H9 (cell line): ENCODE measurements at regions not wholly inside any gene's neighbourhood (a gene's known extent, or its start where the extent isn't known, plus 50 kb on each side); places are given as distances from the start of the nearest gene placed in this dataset.

Experiments
- DNase-seq: peaks from one replicate; pipeline ENCODE4 v3.0.0-alpha.2; 2017
- H2AFZ ChIP-seq: one replicate; pipeline ENCODE4 v1.6.1; 2013; ENCODE audit warnings: mild to moderate bottlenecking, low read length, control low read depth, moderate library complexity
- H2AK5ac ChIP-seq: 2 replicates; pipeline ENCODE4 v1.6.1; 2013; ENCODE audit warnings: low read length, control low read depth, mixed read lengths; ENCODE audit not compliant: insufficient read length
- H2BK120ac ChIP-seq: one replicate; pipeline ENCODE4 v1.6.1; 2013; ENCODE audit warnings: low read depth, mild to moderate bottlenecking, low read length, control low read depth, inconsistent platforms; ENCODE audit not compliant: poor library complexity, severe bottlenecking
- H2BK12ac ChIP-seq: 2 replicates; pipeline ENCODE4 v1.6.1; 2013; ENCODE audit warnings: low read length, control low read depth, mixed read lengths, low read depth; ENCODE audit not compliant: insufficient read length
- H2BK15ac ChIP-seq: 2 replicates; pipeline ENCODE4 v1.6.1; 2013; ENCODE audit warnings: low read depth, low read length, control low read depth
- H2BK20ac ChIP-seq: one replicate; pipeline ENCODE4 v1.6.1; 2013; ENCODE audit warnings: low read depth, mild to moderate bottlenecking, low read length, control low read depth, inconsistent platforms; ENCODE audit not compliant: poor library complexity, severe bottlenecking
- H2BK5ac ChIP-seq: 2 replicates; pipeline ENCODE4 v1.6.1; 2013; ENCODE audit warnings: low read length, control low read depth, mixed read lengths; ENCODE audit not compliant: insufficient read length
- H3K14ac ChIP-seq: 2 replicates; pipeline ENCODE4 v1.6.1; 2013; ENCODE audit warnings: low read length, control low read depth; ENCODE audit not compliant: insufficient read depth
- H3K18ac ChIP-seq: 2 replicates; pipeline ENCODE4 v1.6.1; 2013; ENCODE audit warnings: low read depth, mild to moderate bottlenecking, mixed read lengths, low read length, control low read depth; ENCODE audit not compliant: insufficient read length
- H3K23ac ChIP-seq: 2 replicates; pipeline ENCODE4 v1.6.1; 2013; ENCODE audit warnings: low read length, control low read depth, mixed read lengths, low read depth; ENCODE audit not compliant: insufficient read length
- H3K23me2 ChIP-seq: 2 replicates; pipeline ENCODE4 v1.6.1; 2013; ENCODE audit warnings: low read depth, mild to moderate bottlenecking, mixed read lengths, low read length, control low read depth; ENCODE audit not compliant: insufficient read length, poor library complexity, severe bottlenecking
- H3K27ac ChIP-seq: 2 replicates; pipeline ENCODE4 v1.5.1; 2013; ENCODE audit warnings: low read length, control low read depth, mixed read lengths, low read depth; ENCODE audit not compliant: insufficient read length
- H3K27me3 ChIP-seq: 2 replicates; pipeline ENCODE4 v1.6.1; 2013; ENCODE audit warnings: low read length, control low read depth, inconsistent platforms; ENCODE audit not compliant: insufficient read depth
- H3K4ac ChIP-seq: 2 replicates; pipeline ENCODE4 v1.6.1; 2013; ENCODE audit warnings: low read depth, mild to moderate bottlenecking, control low read depth, inconsistent platforms, low read length, moderate library complexity
- H3K4me1 ChIP-seq: 2 replicates; pipeline ENCODE4 v1.6.1; 2013; ENCODE audit warnings: low read length, control low read depth, inconsistent platforms; ENCODE audit not compliant: insufficient read depth
- H3K4me2 ChIP-seq: 2 replicates; pipeline ENCODE4 v1.6.1; 2013; ENCODE audit warnings: low read length, control low read depth, mixed read lengths; ENCODE audit not compliant: insufficient read length, insufficient read depth
- H3K56ac ChIP-seq: 2 replicates; pipeline ENCODE4 v1.6.1; 2013; ENCODE audit warnings: low read depth, mild to moderate bottlenecking, mixed read lengths, low read length, control low read depth; ENCODE audit not compliant: insufficient read length
- H3K79me1 ChIP-seq: 2 replicates; pipeline ENCODE4 v1.6.1; 2013; ENCODE audit warnings: low read depth, mild to moderate bottlenecking, moderate library complexity, low read length, control low read depth, inconsistent platforms; ENCODE audit not compliant: insufficient read depth, poor library complexity, severe bottlenecking
- H3K79me2 ChIP-seq: 2 replicates; pipeline ENCODE4 v1.6.1; 2013; ENCODE audit warnings: low read length, control low read depth, inconsistent platforms; ENCODE audit not compliant: insufficient read depth
- H3K9ac ChIP-seq: 2 replicates; pipeline ENCODE4 v1.6.1; 2013; ENCODE audit warnings: low read length, control low read depth, mixed read lengths; ENCODE audit not compliant: insufficient read length; ENCODE audit errors: extremely low read depth
- H3K9me3 ChIP-seq: one replicate; pipeline ENCODE4 v1.6.1; 2013; ENCODE audit warnings: low read depth, low read length, inconsistent platforms; ENCODE audit not compliant: control insufficient read depth
- H3T11ph ChIP-seq: one replicate; pipeline ENCODE4 v1.6.1; 2013; ENCODE audit warnings: mild to moderate bottlenecking, low read length, control low read depth, inconsistent platforms
- H4K20me1 ChIP-seq: one replicate; pipeline ENCODE4 v1.6.1; 2013; ENCODE audit not compliant: control insufficient read depth, insufficient read length, insufficient read depth
- H4K5ac ChIP-seq: 2 replicates; pipeline ENCODE4 v1.6.1; 2013; ENCODE audit warnings: low read depth, mild to moderate bottlenecking, mixed read lengths, low read length, control low read depth; ENCODE audit not compliant: insufficient read length
- H4K8ac ChIP-seq: replicated peaks from 2 replicates; pipeline ENCODE4 v1.6.1; 2013; ENCODE audit warnings: low read length, control low read depth, mixed read lengths, low read depth; ENCODE audit not compliant: insufficient read length
- H4K91ac ChIP-seq: 2 replicates; pipeline ENCODE4 v1.6.1; 2013; ENCODE audit warnings: low read depth, mild to moderate bottlenecking, moderate library complexity, mixed read lengths, low read length, control low read depth; ENCODE audit not compliant: insufficient read length
- H3K27ac Mint-ChIP-seq, 3 experiments: 2 replicates in 2 of 3; 3 replicates in 1 of 3; pipeline ENCODE4 v1.8.0; 2020 to 2021; ENCODE audit warnings: mixed read lengths in 3 of 3, mild to moderate bottlenecking in 1 of 3, moderate library complexity in 1 of 3
- H3K27me3 Mint-ChIP-seq: 2 replicates; pipeline ENCODE4 v1.8.0; 2021; ENCODE audit warnings: low read depth, mild to moderate bottlenecking, moderate library complexity, mixed read lengths
- H3K36me3 Mint-ChIP-seq, 3 experiments: 2 replicates in 2 of 3; 3 replicates in 1 of 3; pipeline ENCODE4 v1.8.0; 2020 to 2021; ENCODE audit warnings: low read depth in 3 of 3, mixed read lengths in 3 of 3; ENCODE audit not compliant: insufficient read depth in 1 of 3
- H3K4me1 Mint-ChIP-seq, 2 experiments: 2 replicates each; pipeline ENCODE4 v1.8.0; 2020; ENCODE audit warnings: mixed read lengths in 2 of 2
- H3K4me3 Mint-ChIP-seq, 2 experiments: 2 replicates in 1 of 2; 3 replicates in 1 of 2; pipeline ENCODE4 v1.8.0; 2020 to 2021; ENCODE audit warnings: mild to moderate bottlenecking in 2 of 2, mixed read lengths in 2 of 2, moderate library complexity in 1 of 2
- H3K9me3 Mint-ChIP-seq, 2 experiments: 2 replicates in 1 of 2; 3 replicates in 1 of 2; pipeline ENCODE4 v1.8.0; 2020; ENCODE audit warnings: mild to moderate bottlenecking in 2 of 2, mixed read lengths in 2 of 2, moderate library complexity in 1 of 2
- WGBS: extraction: QIAGEN DNeasy Blood & Tissue Kit; methylation state at CpG from one replicate; pipeline ENCODE4 v1.1.7; 2013; ENCODE audit warnings: missing lambda C conversion rate, low lambda C conversion rate, mixed read lengths; ENCODE audit not compliant: insufficient read length; ENCODE audit errors: extremely low coverage; 5-methylcytosine and 5-hydroxymethylcytosine counted together
- TF ChIP-seq, protein P1 (sequence below): fragments of 200-600 bp; sonication (generic); conservative IDR thresholded peaks from 3 replicates; pipeline ENCODE4 v1.8.0; 2021; ENCODE audit warnings: antibody characterized with exemption, mild to moderate bottlenecking

DNA sequence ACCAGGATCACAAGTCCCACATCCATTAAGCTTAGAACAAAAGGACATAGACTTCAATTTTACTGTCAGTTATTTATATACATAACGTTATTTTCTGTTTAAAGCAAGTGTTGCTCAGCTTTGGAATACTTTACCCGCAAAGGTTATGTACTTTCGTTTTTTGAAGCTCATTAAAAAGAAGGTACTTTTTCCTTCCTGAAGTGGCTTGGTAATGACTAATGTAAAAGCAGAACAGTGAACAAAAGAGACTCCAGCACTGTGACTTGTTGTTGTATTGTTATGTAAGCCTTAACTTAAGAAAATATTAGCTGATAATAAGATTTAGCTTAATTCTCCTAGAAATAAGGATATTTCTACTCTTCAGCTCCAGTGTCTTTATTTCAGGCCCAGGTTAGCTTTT, 97.3 kb upstream of the SLCO6A1 start:
- H3K27ac ChIP-seq: no peak overlapping the region

More for the DNA sequence above, 97.3 kb upstream of the SLCO6A1 start:
- H3K4me1 ChIP-seq: no peaks in the 10 kb centered on the region
- no peak overlapping the region for H3T11ph ChIP-seq
- H3K23me2 ChIP-seq: no peaks in the 10 kb centered on the region
- H3K56ac ChIP-seq: no peak overlapping the region
- H3K79me2 ChIP-seq: no peaks in the 10 kb centered on the region
- H3K79me1 ChIP-seq: no peaks in the 10 kb centered on the region
- no peak overlapping the region for H2AK5ac ChIP-seq
- H3K27ac Mint-ChIP-seq: no peak overlapping the region
- H3K4ac ChIP-seq: no peak overlapping the region
- no peak overlapping the region for H3K14ac ChIP-seq
- H3K27me3 ChIP-seq: no peaks in the 10 kb centered on the region
- H2BK5ac ChIP-seq: no peak overlapping the region
- no peak overlapping the region for H2BK120ac ChIP-seq
- WGBS: no CpG with 5 or more reads among the region's 3 CpGs
- H3K9me3 Mint-ChIP-seq: peaks cover 12 to 18% of the 10 kb centered on the region in 2 experiments
- H3K18ac ChIP-seq: no peak overlapping the region
- TF ChIP-seq, protein P1, sequence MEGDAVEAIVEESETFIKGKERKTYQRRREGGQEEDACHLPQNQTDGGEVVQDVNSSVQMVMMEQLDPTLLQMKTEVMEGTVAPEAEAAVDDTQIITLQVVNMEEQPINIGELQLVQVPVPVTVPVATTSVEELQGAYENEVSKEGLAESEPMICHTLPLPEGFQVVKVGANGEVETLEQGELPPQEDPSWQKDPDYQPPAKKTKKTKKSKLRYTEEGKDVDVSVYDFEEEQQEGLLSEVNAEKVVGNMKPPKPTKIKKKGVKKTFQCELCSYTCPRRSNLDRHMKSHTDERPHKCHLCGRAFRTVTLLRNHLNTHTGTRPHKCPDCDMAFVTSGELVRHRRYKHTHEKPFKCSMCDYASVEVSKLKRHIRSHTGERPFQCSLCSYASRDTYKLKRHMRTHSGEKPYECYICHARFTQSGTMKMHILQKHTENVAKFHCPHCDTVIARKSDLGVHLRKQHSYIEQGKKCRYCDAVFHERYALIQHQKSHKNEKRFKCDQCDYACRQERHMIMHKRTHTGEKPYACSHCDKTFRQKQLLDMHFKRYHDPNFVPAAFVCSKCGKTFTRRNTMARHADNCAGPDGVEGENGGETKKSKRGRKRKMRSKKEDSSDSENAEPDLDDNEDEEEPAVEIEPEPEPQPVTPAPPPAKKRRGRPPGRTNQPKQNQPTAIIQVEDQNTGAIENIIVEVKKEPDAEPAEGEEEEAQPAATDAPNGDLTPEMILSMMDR: no peak
- peaks cover 0 to 5% of the 10 kb centered on the region in 2 experiments; a peak in 2 of 4 replicates for H3K4me1 Mint-ChIP-seq
- H4K8ac ChIP-seq: no peak overlapping the region
- no peak overlapping the region for H2BK12ac ChIP-seq
- no peak overlapping the region for H3K4me3 Mint-ChIP-seq
- H4K5ac ChIP-seq: no peak overlapping the region
- H4K91ac ChIP-seq: no peak overlapping the region
- H2AFZ ChIP-seq: no peak overlapping the region
- H3K36me3 Mint-ChIP-seq: peaks cover 7 to 22% (median 19%) of the 10 kb centered on the region in 3 experiments
- H4K20me1 ChIP-seq: no peaks in the 10 kb centered on the region
- H3K23ac ChIP-seq: no peak overlapping the region
- H3K9me3 ChIP-seq: no peaks in the 10 kb centered on the region
- H2BK20ac ChIP-seq: no peak overlapping the region
- no peaks in the 10 kb centered on the region for H3K27me3 Mint-ChIP-seq
- DNase-seq: no peak
- no peak overlapping the region for H2BK15ac ChIP-seq
- H3K9ac ChIP-seq: no peak overlapping the region
- H3K4me2 ChIP-seq: no peak overlapping the region
